ENCODE measurements at regions not wholly inside any gene's neighbourhood (a gene's known extent, or its start where the extent isn't known, plus 50 kb on each side); places are given as distances from the start of the nearest gene placed in this dataset.
"Not testable (repeated sequence)": the region's sequence is repeated elsewhere in the genome, so short reads cannot be mapped to it uniquely, and the experiment has no call there.

- no peak for DNase-seq (ENCODE audit: low read depth in 2 of 2)
These were observed 121.5 kb upstream of the SATB1 start for GRCh38 chr3:18546632-18547031.

GRCh38 chr3:18544146-18544545 is 119.0 kb upstream of the SATB1 start:
- DNase-seq (ENCODE audit: low read depth in 2 of 2): no peak

GRCh38 chr3:18538463-18539230 is 113.5 kb upstream of the SATB1 start:
- DNase-seq (ENCODE audit: low read depth in 2 of 2): no peak

GRCh38 chr3:18533039-18533438 is 107.9 kb upstream of the SATB1 start:
- DNase-seq (ENCODE audit: low read depth in 2 of 2): no peak

GRCh38 chr3:18531662-18532061 is 106.5 kb upstream of the SATB1 start:
- no peak for DNase-seq (ENCODE audit: low read depth in 2 of 2)

GRCh38 chr3:18529631-18530030 is 104.5 kb upstream of the SATB1 start:
- DNase-seq (ENCODE audit: low read depth in 2 of 2): no peak

GRCh38 chr3:18527691-18528090 is 102.6 kb upstream of the SATB1 start:
- DNase-seq (ENCODE audit: low read depth in 2 of 2): no peak

GRCh38 chr3:18526667-18527066 is 101.5 kb upstream of the SATB1 start:
- no peak for DNase-seq (ENCODE audit: low read depth in 2 of 2)

- DNase-seq (ENCODE audit: low read depth in 2 of 2): not testable (repeated sequence)
These were observed 91.0 kb upstream of the SATB1 start for GRCh38 chr3:18516170-18516569.

- no peak for DNase-seq (ENCODE audit: low read depth in 2 of 2)
These were observed 88.0 kb upstream of the SATB1 start for GRCh38 chr3:18513091-18513490.

GRCh38 chr3:18512007-18512406 is 86.9 kb upstream of the SATB1 start:
- DNase-seq (ENCODE audit: low read depth in 2 of 2): no peak

GRCh38 chr3:18510947-18511346 is 85.8 kb upstream of the SATB1 start:
- no peak for DNase-seq (ENCODE audit: low read depth in 2 of 2)

- DNase-seq (ENCODE audit: low read depth in 2 of 2): no peak
These were observed 82.2 kb upstream of the SATB1 start for GRCh38 chr3:18507333-18507732.

- DNase-seq (ENCODE audit: low read depth in 2 of 2): no peak
These were observed 79.9 kb upstream of the SATB1 start for GRCh38 chr3:18505056-18505455.

- DNase-seq (ENCODE audit: low read depth in 2 of 2): no peak
These were observed 76.7 kb upstream of the SATB1 start for GRCh38 chr3:18501679-18502343.

- DNase-seq (ENCODE audit: low read depth in 2 of 2): no peak
These were observed 75.2 kb upstream of the SATB1 start for GRCh38 chr3:18500322-18500721.

- DNase-seq (ENCODE audit: low read depth in 2 of 2): no peak
These were observed 74.2 kb upstream of the SATB1 start for GRCh38 chr3:18499301-18499700.

- no peak for DNase-seq (ENCODE audit: low read depth in 2 of 2)
These were observed 69.1 kb upstream of the SATB1 start for GRCh38 chr3:18494251-18494650.

GRCh38 chr3:18489939-18490338 is 64.8 kb upstream of the SATB1 start:
- no peak for DNase-seq (ENCODE audit: low read depth in 2 of 2)

GRCh38 chr3:18483226-18483625 is 58.1 kb upstream of the SATB1 start:
- DNase-seq (ENCODE audit: low read depth in 2 of 2): no peak

GRCh38 chr3:18481946-18482548 is 56.9 kb upstream of the SATB1 start:
- DNase-seq (ENCODE audit: low read depth in 2 of 2): no peak

GRCh38 chr3:18477620-18478019 is 52.5 kb upstream of the SATB1 start:
- DNase-seq (ENCODE audit: low read depth in 2 of 2): no peak

All from stimulated activated CD4-positive, alpha-beta T cell treated with anti-CD3 and anti-CD28 coated beads, Interleukin-1b, Interleukin-23, amount 100 ng/mL, for 1 hour (primary cell).